Activated CD8-positive, alpha-beta memory T cell treated with anti-CD3 and anti-CD28 coated beads, Interleukin-2, amount 10 ng/mL, durations not matched to agents 7 days and 5 days (primary cell): ENCODE measurements at regions not wholly inside any gene's neighbourhood (a gene's known extent, or its start where the extent isn't known, plus 50 kb on each side); places are given as distances from the start of the nearest gene placed in this dataset.
A peak's percentile ranks its signal among the peaks of the same experiment; 100 is the strongest.
"Not testable (repeated sequence)": the region's sequence is repeated elsewhere in the genome, so short reads cannot be mapped to it uniquely, and the experiment has no call there.

ENCODE experiments used
- ATAC-seq: fragments of 150-1000 bp; cut with Tn5 transposase; one replicate; pipeline ENCODE4 v1.10.0; 2021; ENCODE audit warnings: moderate library complexity
- CTCF ChIA-PET: fragments of 350-600 bp; sonication (Branson Sonifier 250); formaldehyde crosslinking; loops from one replicate; lab custom pipeline; 2021; ENCODE audit warnings: antibody characterized with exemption; lab: Charles Lee
- DNase-seq: peaks from one replicate; pipeline ENCODE4 v3.0.0-alpha.2; 2020
- H3K27ac Mint-ChIP-seq: one replicate; pipeline ENCODE4 v1.8.0; 2021; ENCODE audit warnings: mild to moderate bottlenecking, mixed read lengths
- H3K27me3 Mint-ChIP-seq: one replicate; pipeline ENCODE4 v1.8.0; 2021; ENCODE audit warnings: mixed read lengths
- H3K36me3 Mint-ChIP-seq: one replicate; pipeline ENCODE4 v1.8.0; 2021; ENCODE audit warnings: mild to moderate bottlenecking, mixed read lengths
- H3K4me1 Mint-ChIP-seq: one replicate; pipeline ENCODE4 v1.8.0; 2021; ENCODE audit warnings: mixed read lengths
- H3K4me3 Mint-ChIP-seq: one replicate; pipeline ENCODE4 v1.8.0; 2021; ENCODE audit warnings: mild to moderate bottlenecking, moderate library complexity, mixed read lengths
- H3K9me3 Mint-ChIP-seq: one replicate; pipeline ENCODE4 v1.8.0; 2022; ENCODE audit warnings: low read depth, mixed read lengths

DNA sequence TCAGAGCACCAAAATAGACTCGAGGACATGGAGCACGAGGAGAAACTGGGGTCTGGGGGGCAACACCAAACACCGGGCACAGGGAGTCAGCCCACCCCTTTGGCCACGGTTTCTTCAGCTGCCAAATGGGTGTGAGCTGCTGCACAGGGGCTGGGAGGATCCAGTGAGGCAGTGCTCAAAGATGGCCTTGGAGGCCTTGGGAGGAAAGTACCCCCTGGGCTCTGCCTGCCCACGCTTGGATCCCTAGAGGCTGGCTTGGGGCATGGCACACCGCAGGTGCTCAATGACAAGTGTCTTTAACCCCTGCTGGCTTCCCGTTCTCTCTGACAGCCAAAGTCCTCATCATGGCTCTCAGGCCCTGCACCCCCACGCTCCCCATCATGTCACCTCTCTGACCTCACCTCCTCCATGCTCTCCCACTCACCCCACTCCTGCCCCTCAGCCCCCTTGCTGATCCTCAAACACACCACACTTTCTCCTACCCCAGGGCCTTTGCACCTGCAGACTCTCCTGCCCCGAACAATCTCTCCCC lies 190.3 kb downstream of the ANKRD60 start:
- H3K36me3 Mint-ChIP-seq: no peaks in the 10 kb centered on the region
- no peak for ATAC-seq
- no peak overlapping the region for H3K4me3 Mint-ChIP-seq
- CTCF ChIA-PET: no interaction called here
- no peaks in the 10 kb centered on the region for H3K9me3 Mint-ChIP-seq
- H3K27ac Mint-ChIP-seq: no peak overlapping the region
- peaks cover 19% of the 10 kb centered on the region for H3K27me3 Mint-ChIP-seq
- H3K4me1 Mint-ChIP-seq: no peaks in the 10 kb centered on the region
- DNase-seq: no peak

DNA sequence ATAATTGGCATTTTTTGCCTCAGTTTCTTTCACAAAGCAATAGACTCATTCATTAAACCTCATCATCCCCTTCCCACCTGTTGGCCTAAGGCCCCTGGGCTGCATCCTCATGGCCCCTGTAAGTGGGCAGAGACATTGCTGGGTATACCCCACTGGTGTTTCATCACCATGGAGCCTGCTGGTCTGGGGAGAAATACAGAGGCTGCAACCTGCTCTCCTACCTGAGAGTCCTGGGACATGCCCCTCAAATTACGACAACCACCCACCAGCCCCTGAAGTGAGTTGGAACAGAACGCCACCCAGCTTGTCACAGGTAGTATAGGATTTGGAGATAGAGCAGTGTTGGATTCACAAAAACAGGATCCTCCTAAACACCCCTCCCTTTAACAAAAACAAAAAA lies 190.8 kb downstream of the ANKRD60 start:
- CTCF ChIA-PET: no interaction called here
- H3K9me3 Mint-ChIP-seq: no peaks in the 10 kb centered on the region
- no peak overlapping the region for H3K4me3 Mint-ChIP-seq

DNA sequence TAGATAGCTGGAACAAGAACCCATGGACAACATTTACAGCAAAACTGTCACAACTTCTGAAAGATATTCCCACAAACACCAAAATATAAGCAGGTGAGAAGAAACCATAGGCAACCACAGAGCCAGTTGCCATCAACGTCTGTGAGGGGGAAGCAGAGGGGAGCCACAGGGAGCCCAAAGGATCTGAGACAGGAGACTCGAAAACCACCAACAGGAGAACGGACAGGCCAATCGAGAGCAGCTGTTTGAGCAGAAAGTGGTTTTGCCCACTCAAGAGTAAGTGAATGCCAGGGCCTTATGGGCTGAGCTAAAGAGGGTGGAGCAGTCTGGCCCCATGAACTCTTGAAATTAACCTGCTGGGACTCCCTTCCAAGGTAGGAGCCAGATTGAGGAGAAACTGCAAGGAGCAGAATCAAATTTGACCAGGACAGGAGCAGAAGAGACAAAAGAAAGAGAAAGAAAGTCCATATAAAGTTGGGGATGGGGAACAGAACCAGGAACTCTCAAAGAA lies 195.4 kb downstream of the ANKRD60 start:
- Mint-ChIP-seq H3K4me3 (no peak overlapping the region), H3K27me3 (peaks cover 43% of the 10 kb centered on the region), H3K27ac (no peak overlapping the region), H3K36me3 (no peaks in the 10 kb centered on the region), H3K4me1 (no peaks in the 10 kb centered on the region), H3K9me3 (no peaks in the 10 kb centered on the region)
- CTCF ChIA-PET: no interaction called here
- peak; percentile 27 for DNase-seq
- ATAC-seq: no peak

More for the DNA sequence above, 190.8 kb downstream of the ANKRD60 start:
- Mint-ChIP-seq H3K36me3 (no peaks in the 10 kb centered on the region), H3K27ac (no peak overlapping the region), H3K27me3 (peaks cover 22% of the 10 kb centered on the region), H3K4me1 (no peaks in the 10 kb centered on the region)
- DNase-seq: no peak
- ATAC-seq: no peak

DNA sequence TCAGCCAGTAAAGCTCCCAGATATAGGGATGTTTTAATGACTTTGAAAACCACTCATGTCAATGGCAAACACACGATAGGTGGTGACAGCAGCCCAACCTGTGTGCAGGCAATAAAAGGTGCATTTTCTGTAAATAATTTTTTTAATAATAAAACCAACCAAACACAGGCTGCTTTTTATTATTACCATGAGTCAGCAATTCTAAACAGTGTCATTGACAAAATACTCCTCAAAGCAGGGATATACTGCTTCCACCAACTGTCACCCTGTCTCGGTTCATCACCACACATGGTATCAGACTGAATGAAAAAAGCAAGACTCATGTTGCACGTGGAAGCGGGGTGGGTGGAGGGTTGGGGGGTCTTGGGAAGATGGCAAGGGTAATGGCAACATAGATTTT lies 195.9 kb downstream of the ANKRD60 start:
- H3K27me3 Mint-ChIP-seq: peaks cover 43% of the 10 kb centered on the region
- H3K27ac Mint-ChIP-seq: no peak overlapping the region
- no peaks in the 10 kb centered on the region for H3K9me3 Mint-ChIP-seq
- H3K4me1 Mint-ChIP-seq: no peaks in the 10 kb centered on the region
- CTCF ChIA-PET: no interaction called here
- DNase-seq (peak; percentile 9), ATAC-seq (no peak)
- H3K36me3 Mint-ChIP-seq: no peaks in the 10 kb centered on the region
- no peak overlapping the region for H3K4me3 Mint-ChIP-seq

DNA sequence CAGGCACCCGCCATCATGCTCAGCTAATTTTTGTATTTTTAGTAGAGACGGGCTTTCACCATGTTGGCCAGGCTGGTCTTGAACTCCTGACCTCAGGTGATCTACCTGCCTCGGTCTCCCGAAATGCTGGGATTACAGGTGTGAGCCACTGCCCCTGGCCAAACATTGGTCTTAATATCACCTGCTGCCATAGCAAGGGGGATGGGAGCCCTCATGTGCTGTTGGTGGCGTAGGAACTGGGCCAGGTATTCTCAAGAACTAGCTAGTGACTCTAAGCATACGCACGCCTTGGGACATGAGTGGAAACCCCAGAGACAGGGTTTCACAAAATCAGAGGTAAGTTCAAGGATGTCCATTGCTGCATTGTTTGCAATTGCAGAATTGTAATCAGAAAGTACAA lies 197.1 kb downstream of the ANKRD60 start:
- H3K4me3 Mint-ChIP-seq, H3K27ac Mint-ChIP-seq, ATAC-seq, H3K36me3 Mint-ChIP-seq, H3K4me1 Mint-ChIP-seq, H3K9me3 Mint-ChIP-seq, CTCF ChIA-PET, DNase-seq: not testable (repeated sequence)
- H3K27me3 Mint-ChIP-seq: peaks cover 39% of the 10 kb centered on the region

DNA sequence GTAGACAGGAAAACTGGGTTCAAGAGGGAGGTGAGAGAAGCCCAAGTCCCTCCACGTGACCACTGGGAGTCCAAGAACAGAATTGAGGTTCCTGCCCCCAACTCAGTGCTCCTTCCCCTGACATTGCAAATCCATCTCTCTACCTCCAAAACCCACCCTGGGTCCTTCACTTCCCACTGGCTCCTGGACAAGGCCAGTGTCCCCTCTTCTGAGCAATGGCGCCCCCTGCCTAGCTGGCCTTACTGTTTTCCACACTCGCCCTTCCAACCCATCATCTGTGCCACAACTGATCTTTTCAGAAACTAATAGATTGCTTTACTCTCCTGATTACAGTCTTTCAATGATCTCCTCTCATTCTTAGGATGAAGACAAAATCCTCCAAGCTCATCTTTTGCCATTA lies 200.3 kb downstream of the ANKRD60 start:
- Mint-ChIP-seq H3K36me3 (no peaks in the 10 kb centered on the region), H3K4me3 (no peak overlapping the region), H3K27ac (no peak overlapping the region), H3K4me1 (no peaks in the 10 kb centered on the region), H3K9me3 (no peaks in the 10 kb centered on the region), H3K27me3 (peaks cover 27% of the 10 kb centered on the region)
- ATAC-seq: no peak
- CTCF ChIA-PET: interaction anchor here (1.1 kb wide), 1 partner anchor 9 kb away, joined by 3 read pairs; no protein-coding TSS in a partner anchor
- peak; percentile 38 for DNase-seq

DNA sequence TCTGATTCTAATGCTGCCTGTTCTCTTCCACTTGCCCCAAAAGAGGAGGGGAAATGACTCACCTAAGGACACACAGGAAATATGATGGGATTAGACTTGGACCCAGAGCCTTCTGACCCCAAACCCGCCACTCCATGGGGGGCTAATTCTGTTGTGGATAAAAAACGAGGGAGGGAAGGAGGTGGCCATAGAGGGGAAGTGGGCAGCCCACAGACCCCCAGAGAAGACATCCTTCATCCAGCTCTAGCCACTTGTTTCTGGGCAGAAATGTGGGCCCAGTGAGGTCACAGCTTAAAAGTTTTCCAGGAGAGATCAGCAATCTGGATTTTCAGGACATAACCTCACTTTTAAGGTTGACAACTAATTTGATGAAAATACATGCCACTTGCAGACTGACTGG lies 202.1 kb downstream of the ANKRD60 start:
- Mint-ChIP-seq H3K27me3 (peaks cover 24% of the 10 kb centered on the region), H3K4me1 (no peaks in the 10 kb centered on the region), H3K9me3 (no peaks in the 10 kb centered on the region), H3K36me3 (no peaks in the 10 kb centered on the region), H3K4me3 (no peak overlapping the region), H3K27ac (no peak overlapping the region)
- DNase-seq: no peak
- ATAC-seq: no peak
- CTCF ChIA-PET: no interaction called here

DNA sequence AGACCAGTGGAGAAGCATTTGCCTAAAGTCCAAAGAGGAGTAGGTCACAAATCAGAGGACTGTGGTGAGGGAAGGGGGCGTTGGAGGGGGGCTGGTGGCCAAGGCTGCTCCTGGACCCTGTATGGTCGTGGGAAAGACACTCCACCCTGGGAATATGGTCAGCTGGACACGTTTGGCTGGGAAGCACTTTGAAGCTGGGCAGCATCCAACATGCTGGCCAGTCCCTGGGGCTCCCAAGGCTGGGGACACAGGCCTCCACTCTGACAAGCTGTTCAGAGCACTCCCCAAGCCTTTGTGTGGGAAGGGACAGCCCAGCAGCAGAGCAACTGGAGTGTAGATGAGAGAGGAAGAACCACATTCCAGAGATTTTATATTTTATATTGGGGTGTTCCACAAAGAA lies 203.2 kb downstream of the ANKRD60 start:
- CTCF ChIA-PET: no interaction called here
- DNase-seq (no peak), ATAC-seq (no peak)
- Mint-ChIP-seq H3K4me3 (no peak overlapping the region), H3K27ac (no peak overlapping the region), H3K9me3 (no peaks in the 10 kb centered on the region), H3K36me3 (no peaks in the 10 kb centered on the region), H3K27me3 (peaks cover 28% of the 10 kb centered on the region), H3K4me1 (no peaks in the 10 kb centered on the region)

DNA sequence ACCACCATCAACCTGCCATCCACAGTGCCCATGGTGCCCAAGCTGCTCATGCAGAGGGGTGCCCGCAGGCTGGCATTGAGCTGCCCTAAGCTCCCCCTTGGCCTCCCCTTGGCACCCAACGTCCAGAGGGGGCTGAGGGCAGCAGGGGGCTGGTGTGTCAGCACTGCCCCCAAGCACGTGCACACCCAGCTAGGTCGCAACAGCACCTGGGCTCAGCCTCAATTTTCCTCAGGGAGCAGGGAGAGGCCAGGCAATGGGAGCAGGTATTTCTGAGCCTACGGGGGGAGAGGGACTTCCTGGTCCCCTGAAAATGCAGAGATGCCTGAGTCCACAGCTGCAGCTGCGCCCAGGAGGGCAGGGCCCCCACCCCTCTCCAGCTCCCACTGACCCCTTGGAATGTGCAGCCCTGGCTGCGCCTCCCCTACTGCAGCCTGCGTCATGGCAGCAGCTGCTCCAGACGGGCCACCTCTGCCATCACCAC lies 204.2 kb downstream of the ANKRD60 start:
- CTCF ChIA-PET: no interaction called here
- no peaks in the 10 kb centered on the region for H3K4me1 Mint-ChIP-seq
- ATAC-seq (no peak), DNase-seq (no peak)
- no peak overlapping the region for H3K4me3 Mint-ChIP-seq
- peaks cover 25% of the 10 kb centered on the region for H3K27me3 Mint-ChIP-seq
- H3K9me3 Mint-ChIP-seq: no peaks in the 10 kb centered on the region
- no peaks in the 10 kb centered on the region for H3K36me3 Mint-ChIP-seq
- H3K27ac Mint-ChIP-seq: no peak overlapping the region

DNA sequence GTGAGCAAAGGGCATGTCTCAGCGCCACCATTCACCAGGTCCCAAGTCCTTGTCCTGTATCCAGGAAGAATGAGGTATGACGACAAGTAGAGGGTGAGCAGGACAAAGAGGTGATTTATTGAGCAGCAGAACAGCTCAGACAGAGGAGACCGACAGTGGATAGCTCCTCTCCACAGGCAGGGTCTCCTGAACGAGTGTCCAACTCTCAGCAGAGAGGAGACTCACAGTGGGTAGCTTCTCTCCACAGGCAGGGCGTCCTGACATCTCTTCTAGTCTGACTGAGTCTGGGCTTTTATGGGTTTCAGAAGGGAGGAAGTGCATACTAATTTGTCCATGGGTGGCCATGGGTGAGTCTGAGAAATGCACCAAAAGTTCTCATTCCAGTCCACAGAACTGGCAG lies 204.7 kb downstream of the ANKRD60 start:
- no peak overlapping the region for H3K4me3 Mint-ChIP-seq
- CTCF ChIA-PET: no interaction called here
- no peak for DNase-seq
- ATAC-seq: no peak
- H3K27me3 Mint-ChIP-seq: peaks cover 23% of the 10 kb centered on the region
- H3K4me1 Mint-ChIP-seq: no peaks in the 10 kb centered on the region
- no peaks in the 10 kb centered on the region for H3K9me3 Mint-ChIP-seq
- no peak overlapping the region for H3K27ac Mint-ChIP-seq
- H3K36me3 Mint-ChIP-seq: no peaks in the 10 kb centered on the region

DNA sequence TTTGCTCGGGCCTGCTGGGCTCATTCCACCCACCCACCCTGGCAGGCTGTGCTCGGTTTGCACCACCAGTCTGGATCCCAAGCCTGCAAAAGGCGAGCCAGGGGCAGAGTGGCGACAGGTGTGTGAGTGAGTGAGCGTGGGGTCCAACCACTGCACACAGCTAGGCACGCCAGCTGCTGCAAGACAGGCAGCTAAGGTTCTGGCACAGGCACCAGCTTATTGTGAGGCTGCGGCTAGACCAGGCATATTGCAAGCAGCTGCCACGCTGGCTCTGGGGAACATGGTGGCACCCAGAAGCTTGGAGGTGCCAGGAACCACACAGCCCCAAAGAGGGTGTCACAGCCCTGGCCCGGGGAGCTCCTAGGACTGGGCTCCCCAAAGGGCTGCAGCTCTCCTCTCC lies 205.1 kb downstream of the ANKRD60 start:
- Mint-ChIP-seq H3K9me3 (no peaks in the 10 kb centered on the region), H3K27ac (no peak overlapping the region), H3K27me3 (peaks cover 19% of the 10 kb centered on the region), H3K4me1 (peaks cover under 1% of the 10 kb centered on the region), H3K36me3 (no peaks in the 10 kb centered on the region), H3K4me3 (no peak overlapping the region)
- ATAC-seq (no peak), DNase-seq (no peak)
- CTCF ChIA-PET: no interaction called here

DNA sequence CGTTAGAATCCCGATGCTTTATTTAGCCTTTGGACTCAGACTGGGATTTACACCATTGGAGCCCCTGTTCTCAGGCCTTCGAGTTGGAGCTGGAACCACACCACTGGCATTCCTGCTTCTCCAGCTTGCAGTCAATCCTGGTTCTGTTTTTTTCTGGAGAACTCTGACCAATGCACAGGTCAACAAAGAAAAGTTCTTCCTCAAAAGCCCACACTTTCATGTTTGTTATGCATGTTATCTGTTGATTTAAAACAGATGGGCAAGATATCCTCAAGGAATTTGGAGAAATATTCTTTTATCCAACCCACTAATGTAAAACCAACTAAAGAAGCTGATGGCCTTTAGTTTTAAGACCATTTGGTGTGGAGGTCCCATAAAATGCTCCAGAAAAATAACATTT lies 205.7 kb downstream of the ANKRD60 start:
- no peak for ATAC-seq
- Mint-ChIP-seq H3K4me3 (no peak overlapping the region), H3K36me3 (no peaks in the 10 kb centered on the region), H3K27me3 (peaks cover 22% of the 10 kb centered on the region), H3K4me1 (peaks cover 5% of the 10 kb centered on the region), H3K9me3 (no peaks in the 10 kb centered on the region), H3K27ac (no peak overlapping the region)
- DNase-seq: no peak
- CTCF ChIA-PET: no interaction called here

DNA sequence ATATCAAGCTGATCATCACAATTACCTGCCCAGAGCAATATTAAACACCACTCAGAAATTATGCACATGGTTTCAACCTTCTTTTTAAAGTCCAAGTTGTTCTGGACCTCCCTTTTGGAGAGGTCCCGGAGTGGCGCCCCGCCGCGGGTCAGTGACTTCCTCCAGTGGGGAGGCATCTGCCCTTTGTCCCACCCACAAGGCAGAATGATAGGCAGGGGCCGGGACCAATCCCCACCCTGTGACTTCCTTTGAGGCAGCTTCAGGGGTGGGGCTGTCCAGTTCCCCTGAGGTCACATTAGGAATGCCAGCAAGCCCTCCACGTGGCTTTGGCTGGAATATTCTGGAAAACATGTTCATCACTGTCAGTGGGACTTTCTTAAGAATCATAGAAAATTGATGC lies 207.0 kb downstream of the ANKRD60 start:
- peaks cover 30% of the 10 kb centered on the region for H3K27me3 Mint-ChIP-seq
- ATAC-seq: no peak

DNA sequence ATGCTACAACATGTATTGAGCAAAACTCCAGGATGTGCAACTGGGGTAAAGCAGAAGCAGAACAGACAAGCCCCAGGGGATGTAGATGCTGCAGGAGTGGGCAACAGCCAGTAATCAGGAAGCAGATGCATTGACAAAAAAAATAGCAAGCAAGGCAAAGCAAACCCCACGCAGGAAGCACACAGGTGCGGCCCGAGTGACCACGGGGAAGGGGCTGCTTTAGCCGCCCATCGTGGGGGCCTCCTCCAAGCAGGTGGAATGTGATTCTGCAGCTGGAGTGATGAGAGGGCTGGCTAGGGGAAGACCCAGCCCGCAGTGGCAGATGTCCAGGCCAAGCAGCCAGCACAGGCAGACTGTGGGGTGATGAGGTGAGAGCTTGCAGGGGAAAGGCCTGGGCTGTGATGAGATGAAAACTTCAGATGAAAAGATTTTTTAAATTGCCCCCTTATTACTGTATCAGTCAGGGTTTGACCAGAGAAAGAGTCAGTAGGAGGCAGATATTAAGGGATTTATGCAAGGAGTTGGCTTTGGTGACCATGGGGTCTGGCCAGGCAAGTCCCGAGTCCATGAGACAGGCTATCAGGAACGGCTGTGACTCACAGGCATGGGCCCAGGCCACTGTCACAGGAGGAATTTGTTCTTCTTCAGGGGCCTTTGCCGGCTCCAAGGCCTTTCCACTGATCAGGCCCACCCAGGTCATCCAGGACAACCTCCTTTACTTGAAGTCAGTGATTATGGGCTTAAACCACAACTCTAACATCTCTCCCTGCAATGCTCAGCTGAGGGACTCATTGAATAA lies 207.6 kb downstream of the ANKRD60 start:
- ATAC-seq (no peak), DNase-seq (no peak)
- H3K27ac Mint-ChIP-seq: no peak overlapping the region
- CTCF ChIA-PET: no interaction called here
- no peaks in the 10 kb centered on the region for H3K9me3 Mint-ChIP-seq
- H3K27me3 Mint-ChIP-seq: peaks cover 33% of the 10 kb centered on the region
- no peak overlapping the region for H3K4me3 Mint-ChIP-seq
- H3K36me3 Mint-ChIP-seq: no peaks in the 10 kb centered on the region
- peaks cover 5% of the 10 kb centered on the region for H3K4me1 Mint-ChIP-seq

More for the DNA sequence above, 207.0 kb downstream of the ANKRD60 start:
- Mint-ChIP-seq H3K4me1 (peaks cover 5% of the 10 kb centered on the region), H3K27ac (no peak overlapping the region), H3K4me3 (no peak overlapping the region), H3K36me3 (no peaks in the 10 kb centered on the region), H3K9me3 (no peaks in the 10 kb centered on the region)
- CTCF ChIA-PET: no interaction called here
- DNase-seq: no peak
